ENCODE measurements at regions not wholly inside any gene's neighbourhood (a gene's known extent, or its start where the extent isn't known, plus 50 kb on each side); places are given as distances from the start of the nearest gene placed in this dataset.

DNA sequence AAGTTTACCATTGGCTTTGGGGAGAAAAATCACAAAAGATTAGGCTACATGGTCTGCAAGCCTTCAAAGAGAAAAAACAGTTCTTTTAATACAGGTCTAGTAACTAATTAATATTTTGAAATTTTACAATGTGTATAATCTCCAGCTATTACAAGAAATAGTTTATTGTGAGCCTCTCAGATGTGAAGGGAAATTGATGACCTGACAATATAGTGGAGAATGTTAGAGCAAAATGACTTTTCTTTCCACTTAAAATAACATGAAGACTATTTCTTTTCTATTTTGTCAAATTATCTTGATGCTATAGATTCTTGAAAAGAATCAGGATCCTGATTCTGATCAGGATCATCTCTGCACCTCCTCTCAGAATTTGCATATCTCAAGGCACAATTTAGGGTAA lies 362.3 kb downstream of the PMP22 start:
- no peaks in the 10 kb centered on the region for H3K36me3 Mint-ChIP-seq
- no peak for DNase-seq

DNA sequence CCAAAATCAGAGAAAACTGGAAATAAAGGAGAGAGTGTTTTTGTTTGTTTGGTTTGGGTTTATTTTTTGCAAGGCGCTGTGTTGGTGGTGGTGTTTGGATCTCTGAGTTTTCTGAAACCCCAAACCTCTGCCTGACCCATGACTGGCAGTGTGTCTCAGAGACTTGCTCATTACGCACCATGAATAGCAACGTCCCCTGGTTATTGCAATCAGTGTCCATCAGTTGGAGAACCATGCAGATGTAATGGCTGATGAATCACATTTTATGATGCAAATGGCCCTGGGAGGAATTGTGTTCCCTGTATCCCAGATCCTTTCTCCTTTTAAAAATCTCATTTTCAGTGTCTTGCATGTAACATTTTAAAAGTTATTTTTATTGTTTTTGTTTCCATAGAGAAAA lies 362.8 kb downstream of the PMP22 start:
- Histone ChIP-seq H2AFZ (ENCODE audit: insufficient read depth, low read depth, low read length, poor library complexity, severe bottlenecking) (no peak overlapping the region), H3K4me2 (replicated peaks; ENCODE audit: extremely low read depth, low read length, poor library complexity, severe bottlenecking) (no peak overlapping the region), H3K79me2 (ENCODE audit: insufficient read depth, low read length) (no peaks in the 10 kb centered on the region), H3K9me3 (replicated peaks in 1 of 2; ENCODE audit: control insufficient read depth in 1 of 2, insufficient read depth in 1 of 2, low read length in 2 of 2) (peaks cover 0 to 4% of the 10 kb centered on the region in 2 donors), H3K4me1 (ENCODE audit: control insufficient read depth in 1 of 2, insufficient read depth in 2 of 2, low read length in 2 of 2) (no peaks in the 10 kb centered on the region), H3K36me3 (replicated peaks in 1 of 2; ENCODE audit: control insufficient read depth in 1 of 2, insufficient read depth in 2 of 2, low read length in 2 of 2) (no peaks in the 10 kb centered on the region), H3K4me3 (replicated peaks in 1 of 3; ENCODE audit: low read depth in 2 of 3, low read length in 3 of 3) (no peak overlapping the region), H4K20me1 (ENCODE audit: insufficient read depth, low read length) (no peaks in the 10 kb centered on the region), H3K27ac (ENCODE audit: low read depth in 1 of 2, low read length in 2 of 2) (no peak overlapping the region), H3K27me3 (ENCODE audit: control insufficient read depth in 2 of 2, insufficient read depth in 2 of 2, low read length in 2 of 2) (no peaks in the 10 kb centered on the region), H3K9ac (ENCODE audit: insufficient read depth, low read length, poor library complexity, severe bottlenecking) (no peak overlapping the region)
- 83% methylated on average over 1 of the region's 3 CpGs for WGBS (ENCODE audit: insufficient coverage)
- Mint-ChIP-seq H3K27ac (no peak overlapping the region), H3K9me3 (peaks cover 0 to 11% (median 4%) of the 10 kb centered on the region in 7 donors), H3K27me3 (ENCODE audit: low read depth in 3 of 3) (no peaks in the 10 kb centered on the region), H3K4me3 (no peak overlapping the region), H3K4me1 (peaks cover 8% of the 10 kb centered on the region), H3K36me3 (no peaks in the 10 kb centered on the region)
- no peak for DNase-seq
- intact Hi-C loops (cut with micrococcal nuclease): no loop called here
- TF ChIP-seq, protein P1, sequence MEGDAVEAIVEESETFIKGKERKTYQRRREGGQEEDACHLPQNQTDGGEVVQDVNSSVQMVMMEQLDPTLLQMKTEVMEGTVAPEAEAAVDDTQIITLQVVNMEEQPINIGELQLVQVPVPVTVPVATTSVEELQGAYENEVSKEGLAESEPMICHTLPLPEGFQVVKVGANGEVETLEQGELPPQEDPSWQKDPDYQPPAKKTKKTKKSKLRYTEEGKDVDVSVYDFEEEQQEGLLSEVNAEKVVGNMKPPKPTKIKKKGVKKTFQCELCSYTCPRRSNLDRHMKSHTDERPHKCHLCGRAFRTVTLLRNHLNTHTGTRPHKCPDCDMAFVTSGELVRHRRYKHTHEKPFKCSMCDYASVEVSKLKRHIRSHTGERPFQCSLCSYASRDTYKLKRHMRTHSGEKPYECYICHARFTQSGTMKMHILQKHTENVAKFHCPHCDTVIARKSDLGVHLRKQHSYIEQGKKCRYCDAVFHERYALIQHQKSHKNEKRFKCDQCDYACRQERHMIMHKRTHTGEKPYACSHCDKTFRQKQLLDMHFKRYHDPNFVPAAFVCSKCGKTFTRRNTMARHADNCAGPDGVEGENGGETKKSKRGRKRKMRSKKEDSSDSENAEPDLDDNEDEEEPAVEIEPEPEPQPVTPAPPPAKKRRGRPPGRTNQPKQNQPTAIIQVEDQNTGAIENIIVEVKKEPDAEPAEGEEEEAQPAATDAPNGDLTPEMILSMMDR (IDR thresholded peaks at IDR 0.05): no peak

More for the DNA sequence above, 362.3 kb downstream of the PMP22 start:
- H3K9me3 ChIP-seq (replicated peaks in 1 of 2; ENCODE audit: control insufficient read depth in 1 of 2, insufficient read depth in 1 of 2, low read length in 2 of 2): peaks cover 0 to 4% of the 10 kb centered on the region in 2 donors
- TF ChIP-seq, protein P1 (IDR thresholded peaks at IDR 0.05): no peak
- H4K20me1 ChIP-seq (ENCODE audit: insufficient read depth, low read length): no peaks in the 10 kb centered on the region
- H3K4me3 Mint-ChIP-seq: no peak overlapping the region
- peaks cover 11% of the 10 kb centered on the region for H3K4me1 Mint-ChIP-seq
- no peak overlapping the region for H3K27ac ChIP-seq (ENCODE audit: low read depth in 1 of 2, low read length in 2 of 2)
- no peaks in the 10 kb centered on the region for H3K4me1 ChIP-seq (ENCODE audit: control insufficient read depth in 1 of 2, insufficient read depth in 2 of 2, low read length in 2 of 2)
- intact Hi-C loops (cut with micrococcal nuclease): no loop called here
- H3K4me3 ChIP-seq (replicated peaks in 1 of 3; ENCODE audit: low read depth in 2 of 3, low read length in 3 of 3): no peak overlapping the region
- H3K9me3 Mint-ChIP-seq: peaks cover 0 to 9% (median 4%) of the 10 kb centered on the region in 7 donors
- no peaks in the 10 kb centered on the region for H3K36me3 ChIP-seq (replicated peaks in 1 of 2; ENCODE audit: control insufficient read depth in 1 of 2, insufficient read depth in 2 of 2, low read length in 2 of 2)
- H3K27me3 Mint-ChIP-seq (ENCODE audit: low read depth in 3 of 3): no peaks in the 10 kb centered on the region
- H3K9ac ChIP-seq (ENCODE audit: insufficient read depth, low read length, poor library complexity, severe bottlenecking): no peak overlapping the region
- H3K27me3 ChIP-seq (ENCODE audit: control insufficient read depth in 2 of 2, insufficient read depth in 2 of 2, low read length in 2 of 2): no peaks in the 10 kb centered on the region
- no peak overlapping the region for H2AFZ ChIP-seq (ENCODE audit: insufficient read depth, low read depth, low read length, poor library complexity, severe bottlenecking)
- H3K79me2 ChIP-seq (ENCODE audit: insufficient read depth, low read length): no peaks in the 10 kb centered on the region
- H3K27ac Mint-ChIP-seq: no peak overlapping the region
- no peak overlapping the region for H3K4me2 ChIP-seq (replicated peaks; ENCODE audit: extremely low read depth, low read length, poor library complexity, severe bottlenecking)
